H9 (cell line): ENCODE measurements at regions not wholly inside any gene's neighbourhood (a gene's known extent, or its start where the extent isn't known, plus 50 kb on each side); places are given as distances from the start of the nearest gene placed in this dataset.

ENCODE experiments used
- DNase-seq: peaks from one replicate; pipeline ENCODE4 v3.0.0-alpha.2; 2017
- H2AFZ ChIP-seq: one replicate; pipeline ENCODE4 v1.6.1; 2013; ENCODE audit warnings: mild to moderate bottlenecking, low read length, control low read depth, moderate library complexity
- H2AK5ac ChIP-seq: 2 replicates; pipeline ENCODE4 v1.6.1; 2013; ENCODE audit warnings: low read length, control low read depth, mixed read lengths; ENCODE audit not compliant: insufficient read length
- H2BK120ac ChIP-seq: one replicate; pipeline ENCODE4 v1.6.1; 2013; ENCODE audit warnings: low read depth, mild to moderate bottlenecking, low read length, control low read depth, inconsistent platforms; ENCODE audit not compliant: poor library complexity, severe bottlenecking
- H2BK12ac ChIP-seq: 2 replicates; pipeline ENCODE4 v1.6.1; 2013; ENCODE audit warnings: low read length, control low read depth, mixed read lengths, low read depth; ENCODE audit not compliant: insufficient read length
- H2BK15ac ChIP-seq: 2 replicates; pipeline ENCODE4 v1.6.1; 2013; ENCODE audit warnings: low read depth, low read length, control low read depth
- H2BK20ac ChIP-seq: one replicate; pipeline ENCODE4 v1.6.1; 2013; ENCODE audit warnings: low read depth, mild to moderate bottlenecking, low read length, control low read depth, inconsistent platforms; ENCODE audit not compliant: poor library complexity, severe bottlenecking
- H2BK5ac ChIP-seq: 2 replicates; pipeline ENCODE4 v1.6.1; 2013; ENCODE audit warnings: low read length, control low read depth, mixed read lengths; ENCODE audit not compliant: insufficient read length
- H3K14ac ChIP-seq: 2 replicates; pipeline ENCODE4 v1.6.1; 2013; ENCODE audit warnings: low read length, control low read depth; ENCODE audit not compliant: insufficient read depth
- H3K18ac ChIP-seq: 2 replicates; pipeline ENCODE4 v1.6.1; 2013; ENCODE audit warnings: low read depth, mild to moderate bottlenecking, mixed read lengths, low read length, control low read depth; ENCODE audit not compliant: insufficient read length
- H3K23ac ChIP-seq: 2 replicates; pipeline ENCODE4 v1.6.1; 2013; ENCODE audit warnings: low read length, control low read depth, mixed read lengths, low read depth; ENCODE audit not compliant: insufficient read length
- H3K23me2 ChIP-seq: 2 replicates; pipeline ENCODE4 v1.6.1; 2013; ENCODE audit warnings: low read depth, mild to moderate bottlenecking, mixed read lengths, low read length, control low read depth; ENCODE audit not compliant: insufficient read length, poor library complexity, severe bottlenecking
- H3K27ac ChIP-seq: 2 replicates; pipeline ENCODE4 v1.5.1; 2013; ENCODE audit warnings: low read length, control low read depth, mixed read lengths, low read depth; ENCODE audit not compliant: insufficient read length
- H3K27me3 ChIP-seq: 2 replicates; pipeline ENCODE4 v1.6.1; 2013; ENCODE audit warnings: low read length, control low read depth, inconsistent platforms; ENCODE audit not compliant: insufficient read depth
- H3K4ac ChIP-seq: 2 replicates; pipeline ENCODE4 v1.6.1; 2013; ENCODE audit warnings: low read depth, mild to moderate bottlenecking, control low read depth, inconsistent platforms, low read length, moderate library complexity
- H3K4me1 ChIP-seq: 2 replicates; pipeline ENCODE4 v1.6.1; 2013; ENCODE audit warnings: low read length, control low read depth, inconsistent platforms; ENCODE audit not compliant: insufficient read depth
- H3K4me2 ChIP-seq: 2 replicates; pipeline ENCODE4 v1.6.1; 2013; ENCODE audit warnings: low read length, control low read depth, mixed read lengths; ENCODE audit not compliant: insufficient read length, insufficient read depth
- H3K56ac ChIP-seq: 2 replicates; pipeline ENCODE4 v1.6.1; 2013; ENCODE audit warnings: low read depth, mild to moderate bottlenecking, mixed read lengths, low read length, control low read depth; ENCODE audit not compliant: insufficient read length
- H3K79me1 ChIP-seq: 2 replicates; pipeline ENCODE4 v1.6.1; 2013; ENCODE audit warnings: low read depth, mild to moderate bottlenecking, moderate library complexity, low read length, control low read depth, inconsistent platforms; ENCODE audit not compliant: insufficient read depth, poor library complexity, severe bottlenecking
- H3K79me2 ChIP-seq: 2 replicates; pipeline ENCODE4 v1.6.1; 2013; ENCODE audit warnings: low read length, control low read depth, inconsistent platforms; ENCODE audit not compliant: insufficient read depth
- H3K9ac ChIP-seq: 2 replicates; pipeline ENCODE4 v1.6.1; 2013; ENCODE audit warnings: low read length, control low read depth, mixed read lengths; ENCODE audit not compliant: insufficient read length; ENCODE audit errors: extremely low read depth
- H3K9me3 ChIP-seq: one replicate; pipeline ENCODE4 v1.6.1; 2013; ENCODE audit warnings: low read depth, low read length, inconsistent platforms; ENCODE audit not compliant: control insufficient read depth
- H3T11ph ChIP-seq: one replicate; pipeline ENCODE4 v1.6.1; 2013; ENCODE audit warnings: mild to moderate bottlenecking, low read length, control low read depth, inconsistent platforms
- H4K20me1 ChIP-seq: one replicate; pipeline ENCODE4 v1.6.1; 2013; ENCODE audit not compliant: control insufficient read depth, insufficient read length, insufficient read depth
- H4K5ac ChIP-seq: 2 replicates; pipeline ENCODE4 v1.6.1; 2013; ENCODE audit warnings: low read depth, mild to moderate bottlenecking, mixed read lengths, low read length, control low read depth; ENCODE audit not compliant: insufficient read length
- H4K8ac ChIP-seq: replicated peaks from 2 replicates; pipeline ENCODE4 v1.6.1; 2013; ENCODE audit warnings: low read length, control low read depth, mixed read lengths, low read depth; ENCODE audit not compliant: insufficient read length
- H4K91ac ChIP-seq: 2 replicates; pipeline ENCODE4 v1.6.1; 2013; ENCODE audit warnings: low read depth, mild to moderate bottlenecking, moderate library complexity, mixed read lengths, low read length, control low read depth; ENCODE audit not compliant: insufficient read length
- H3K27ac Mint-ChIP-seq, 3 experiments: 2 replicates in 2 of 3; 3 replicates in 1 of 3; pipeline ENCODE4 v1.8.0; 2020 to 2021; ENCODE audit warnings: mixed read lengths in 3 of 3, mild to moderate bottlenecking in 1 of 3, moderate library complexity in 1 of 3
- H3K27me3 Mint-ChIP-seq: 2 replicates; pipeline ENCODE4 v1.8.0; 2021; ENCODE audit warnings: low read depth, mild to moderate bottlenecking, moderate library complexity, mixed read lengths
- H3K36me3 Mint-ChIP-seq, 3 experiments: 2 replicates in 2 of 3; 3 replicates in 1 of 3; pipeline ENCODE4 v1.8.0; 2020 to 2021; ENCODE audit warnings: low read depth in 3 of 3, mixed read lengths in 3 of 3; ENCODE audit not compliant: insufficient read depth in 1 of 3
- H3K4me1 Mint-ChIP-seq, 2 experiments: 2 replicates each; pipeline ENCODE4 v1.8.0; 2020; ENCODE audit warnings: mixed read lengths in 2 of 2
- H3K4me3 Mint-ChIP-seq, 2 experiments: 2 replicates in 1 of 2; 3 replicates in 1 of 2; pipeline ENCODE4 v1.8.0; 2020 to 2021; ENCODE audit warnings: mild to moderate bottlenecking in 2 of 2, mixed read lengths in 2 of 2, moderate library complexity in 1 of 2
- H3K9me3 Mint-ChIP-seq, 2 experiments: 2 replicates in 1 of 2; 3 replicates in 1 of 2; pipeline ENCODE4 v1.8.0; 2020; ENCODE audit warnings: mild to moderate bottlenecking in 2 of 2, mixed read lengths in 2 of 2, moderate library complexity in 1 of 2
- CTCF ChIP-seq: fragments of 200-600 bp; sonication (generic); conservative IDR thresholded peaks from 3 replicates; pipeline ENCODE4 v1.8.0; 2021; ENCODE audit warnings: antibody characterized with exemption, mild to moderate bottlenecking

GRCh38 chr3:181530584-181530983, 181.1 kb upstream of the SOX2 start:
- H3K27ac ChIP-seq = no peak overlapping the region
- H4K20me1 ChIP-seq = no peaks in the 10 kb centered on the region
- no peak for TF ChIP-seq CTCF
- Mint-ChIP-seq H3K27ac (no peak overlapping the region), H3K9me3 (peaks cover 0 to 8% of the 10 kb centered on the region in 2 experiments; a peak in 3 of 5 replicates), H3K27me3 (no peaks in the 10 kb centered on the region), H3K4me1 (peaks cover 14% of the 10 kb centered on the region in 2 experiments), H3K4me3 (no peak overlapping the region), H3K36me3 (no peaks in the 10 kb centered on the region; a peak in 3 of 7 replicates)
- no peak overlapping the region for H2BK15ac ChIP-seq
- DNase-seq = no peak
- H3K56ac ChIP-seq = no peak overlapping the region
- no peaks in the 10 kb centered on the region for H3K27me3 ChIP-seq
- no peaks in the 10 kb centered on the region for H3K9me3 ChIP-seq
- H3K4me1 ChIP-seq = no peaks in the 10 kb centered on the region
- no peak overlapping the region for H3K23ac ChIP-seq
- no peak overlapping the region for H2BK20ac ChIP-seq
- H3K18ac ChIP-seq = no peak overlapping the region
- no peaks in the 10 kb centered on the region for H3K79me1 ChIP-seq
- no peak overlapping the region for H3K4ac ChIP-seq
- no peak overlapping the region for H2AFZ ChIP-seq
- no peak overlapping the region for H3K14ac ChIP-seq
- H3T11ph ChIP-seq = no peak overlapping the region
- H2BK5ac ChIP-seq = no peak overlapping the region
- no peak overlapping the region for H4K91ac ChIP-seq
- H2BK12ac ChIP-seq = no peak overlapping the region
- no peak overlapping the region for H3K9ac ChIP-seq
- H2BK120ac ChIP-seq = no peak overlapping the region
- H3K4me2 ChIP-seq = no peak overlapping the region
- H4K8ac ChIP-seq = no peak overlapping the region
- H2AK5ac ChIP-seq = no peak overlapping the region
- H4K5ac ChIP-seq = no peak overlapping the region
- H3K23me2 ChIP-seq = no peaks in the 10 kb centered on the region
- no peaks in the 10 kb centered on the region; the same call in 1 of the 2 replicates for H3K79me2 ChIP-seq
